ENCODE measurements at regions not wholly inside any gene's neighbourhood (a gene's known extent, or its start where the extent isn't known, plus 50 kb on each side); places are given as distances from the start of the nearest gene placed in this dataset.

DNA sequence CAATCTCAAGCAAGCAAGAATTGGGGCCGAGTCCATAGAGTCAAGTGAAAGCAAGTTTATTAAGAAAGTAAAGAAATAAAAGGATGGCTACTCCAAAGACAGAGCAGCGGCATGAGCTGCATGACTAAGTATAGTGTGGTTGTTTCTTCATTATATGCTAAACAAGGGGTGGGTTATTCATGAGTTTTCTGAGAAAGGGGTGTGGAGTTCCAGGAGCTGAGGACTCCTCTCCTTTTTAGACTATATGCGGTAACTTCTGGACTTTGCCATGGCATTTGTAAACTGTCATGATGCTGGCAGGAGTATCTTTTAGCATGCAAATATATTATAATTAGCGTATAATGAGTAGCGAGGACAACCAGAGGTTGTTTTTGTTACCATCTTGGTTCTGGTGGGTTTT, 819.9 kb downstream of the KCNJ2 start:
- DNase-seq (ENCODE audit: low read depth): no peak
- no peak overlapping the region for H3K4me3 ChIP-seq (ENCODE audit: low read depth, low read length)
- TF ChIP-seq, protein P1, sequence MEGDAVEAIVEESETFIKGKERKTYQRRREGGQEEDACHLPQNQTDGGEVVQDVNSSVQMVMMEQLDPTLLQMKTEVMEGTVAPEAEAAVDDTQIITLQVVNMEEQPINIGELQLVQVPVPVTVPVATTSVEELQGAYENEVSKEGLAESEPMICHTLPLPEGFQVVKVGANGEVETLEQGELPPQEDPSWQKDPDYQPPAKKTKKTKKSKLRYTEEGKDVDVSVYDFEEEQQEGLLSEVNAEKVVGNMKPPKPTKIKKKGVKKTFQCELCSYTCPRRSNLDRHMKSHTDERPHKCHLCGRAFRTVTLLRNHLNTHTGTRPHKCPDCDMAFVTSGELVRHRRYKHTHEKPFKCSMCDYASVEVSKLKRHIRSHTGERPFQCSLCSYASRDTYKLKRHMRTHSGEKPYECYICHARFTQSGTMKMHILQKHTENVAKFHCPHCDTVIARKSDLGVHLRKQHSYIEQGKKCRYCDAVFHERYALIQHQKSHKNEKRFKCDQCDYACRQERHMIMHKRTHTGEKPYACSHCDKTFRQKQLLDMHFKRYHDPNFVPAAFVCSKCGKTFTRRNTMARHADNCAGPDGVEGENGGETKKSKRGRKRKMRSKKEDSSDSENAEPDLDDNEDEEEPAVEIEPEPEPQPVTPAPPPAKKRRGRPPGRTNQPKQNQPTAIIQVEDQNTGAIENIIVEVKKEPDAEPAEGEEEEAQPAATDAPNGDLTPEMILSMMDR (IDR thresholded peaks at IDR 0.05; ENCODE audit: insufficient read depth, low read depth, low read length): no peak

DNA sequence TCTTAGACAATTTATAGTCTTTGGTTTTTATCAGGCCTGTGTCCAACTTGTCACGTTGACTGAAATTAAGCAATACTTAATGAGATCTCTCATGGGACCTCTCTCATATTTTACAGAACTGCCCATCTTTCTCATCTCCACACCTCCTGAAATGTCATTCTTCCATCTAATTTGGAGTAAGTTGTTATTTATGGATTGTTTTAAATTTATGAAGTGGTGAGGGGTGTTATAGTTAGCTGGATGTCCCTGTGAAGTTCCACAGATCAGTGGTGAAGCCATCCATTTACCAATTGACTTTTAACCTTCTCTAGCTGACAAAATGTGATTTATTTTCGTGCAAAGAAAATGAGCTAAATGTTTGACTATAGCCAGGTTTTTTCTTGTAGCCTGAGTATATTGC, 824.9 kb downstream of the KCNJ2 start:
- no peak for DNase-seq (ENCODE audit: low read depth)
- TF ChIP-seq, protein P1 (IDR thresholded peaks at IDR 0.05; ENCODE audit: insufficient read depth, low read depth, low read length): no peak
- no peak overlapping the region for H3K4me3 ChIP-seq (ENCODE audit: low read depth, low read length)

DNA sequence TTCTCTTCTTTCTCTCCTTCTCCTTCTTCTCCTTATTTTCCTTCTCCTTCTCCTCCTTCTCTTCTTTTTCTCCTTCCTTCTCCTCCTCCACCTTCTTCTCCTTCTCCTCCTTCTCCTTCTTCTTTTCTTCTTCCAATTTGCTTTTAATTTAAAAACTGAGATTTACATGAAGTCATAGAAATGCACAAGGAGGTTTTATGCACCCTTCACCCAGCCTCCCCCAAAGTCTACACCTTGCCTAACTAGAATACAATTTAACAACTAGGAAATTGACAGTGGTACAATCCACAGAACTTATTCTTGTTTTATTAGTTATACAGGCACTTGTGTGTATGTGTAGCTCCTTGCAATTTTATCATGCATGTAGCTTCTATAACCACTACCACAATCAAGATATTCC, 826.7 kb downstream of the KCNJ2 start:
- TF ChIP-seq, protein P1 (IDR thresholded peaks at IDR 0.05; ENCODE audit: insufficient read depth, low read depth, low read length): no peak

DNA sequence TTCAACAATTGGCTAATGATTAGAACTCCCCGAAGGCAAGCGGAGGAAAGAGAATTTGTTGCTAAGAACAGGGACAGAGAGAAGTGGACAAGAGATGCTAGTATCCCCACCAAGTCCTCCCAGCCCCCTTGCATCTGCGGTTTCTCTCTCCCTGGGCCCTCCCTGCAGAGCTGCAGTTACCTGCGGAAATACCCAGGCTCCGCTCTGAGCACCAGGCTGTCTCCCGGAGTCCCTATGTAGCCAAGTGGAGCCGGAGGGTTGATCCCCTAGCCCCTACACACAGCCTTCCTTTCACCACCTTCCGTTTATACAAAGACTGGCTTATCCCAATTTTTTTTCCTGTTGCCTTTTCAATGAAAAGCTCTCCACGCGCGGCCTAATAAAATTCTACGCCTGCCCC, 834.4 kb downstream of the KCNJ2 start:
- DNase-seq (ENCODE audit: low read depth): no peak
- H3K4me3 ChIP-seq (ENCODE audit: low read depth, low read length): no peak overlapping the region
- TF ChIP-seq, protein P1 (IDR thresholded peaks at IDR 0.05; ENCODE audit: insufficient read depth, low read depth, low read length): no peak

More for the DNA sequence above, 826.7 kb downstream of the KCNJ2 start:
- DNase-seq (ENCODE audit: low read depth): no peak
- H3K4me3 ChIP-seq (ENCODE audit: low read depth, low read length): no peak overlapping the region

DNA sequence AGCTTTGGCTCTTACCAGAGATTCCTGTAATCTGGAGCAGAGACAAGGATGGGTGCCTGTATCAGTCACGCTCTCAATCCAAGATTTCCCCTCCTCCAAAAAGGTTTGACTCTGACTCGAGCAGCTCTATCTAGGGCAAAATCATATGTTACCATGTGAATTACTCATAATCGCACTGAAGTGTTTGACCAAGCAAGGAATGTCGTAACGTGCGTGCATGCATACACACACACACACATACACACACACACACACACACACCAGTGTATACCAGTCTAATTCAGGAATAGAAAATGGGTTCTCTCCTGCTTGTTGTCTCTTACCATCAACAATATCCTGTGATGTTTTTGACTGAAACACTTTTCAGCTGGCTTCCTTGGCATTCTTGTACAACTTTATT, 835.1 kb downstream of the KCNJ2 start:
- TF ChIP-seq, protein P1 (IDR thresholded peaks at IDR 0.05; ENCODE audit: insufficient read depth, low read depth, low read length): no peak

DNA sequence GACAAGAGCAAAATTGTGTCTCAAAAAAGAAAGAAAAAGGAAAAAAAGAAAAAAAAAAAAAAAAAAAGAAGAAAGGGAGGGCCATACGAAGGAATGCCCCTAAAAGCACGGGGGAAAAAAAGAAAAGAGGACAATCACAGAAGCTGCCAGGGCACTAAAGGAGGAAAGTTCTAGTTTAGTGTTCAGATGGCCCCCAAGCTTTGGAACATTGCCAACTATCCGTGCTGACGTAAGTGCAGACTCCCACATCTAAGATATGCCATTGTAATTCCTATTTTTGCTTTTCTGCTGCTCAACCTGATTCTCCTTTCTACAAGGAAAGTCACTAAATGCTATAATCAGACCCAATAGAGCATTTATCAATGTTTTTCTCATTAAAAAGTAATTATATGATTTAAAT, 842.1 kb downstream of the KCNJ2 start:
- DNase-seq (ENCODE audit: low read depth): no peak
- no peak overlapping the region for H3K4me3 ChIP-seq (ENCODE audit: low read depth, low read length)
- TF ChIP-seq, protein P1 (IDR thresholded peaks at IDR 0.05; ENCODE audit: insufficient read depth, low read depth, low read length): no peak

More for the DNA sequence above, 835.1 kb downstream of the KCNJ2 start:
- no peak for DNase-seq (ENCODE audit: low read depth)
- H3K4me3 ChIP-seq (ENCODE audit: low read depth, low read length): no peak overlapping the region

DNA sequence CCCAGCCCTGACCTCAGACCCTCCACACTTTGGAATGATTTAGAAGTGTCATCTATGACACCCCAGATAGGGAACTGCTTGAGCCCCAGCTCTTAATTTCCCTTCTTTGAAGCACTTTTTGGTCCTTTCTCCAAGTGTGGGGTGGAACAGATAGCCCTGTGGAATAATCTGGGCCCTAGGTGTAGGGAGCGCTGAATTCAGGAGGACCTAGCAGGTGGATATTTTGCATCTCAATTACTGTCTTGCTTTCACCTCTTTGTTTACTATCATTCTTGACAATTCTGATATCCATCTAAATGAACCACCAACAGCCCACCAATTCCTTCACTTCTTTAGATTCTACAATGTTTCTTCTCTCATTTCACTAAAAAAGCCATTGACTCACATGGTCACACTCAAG, 850.4 kb downstream of the KCNJ2 start:
- no peak overlapping the region for H3K4me3 ChIP-seq (ENCODE audit: low read depth, low read length)
- DNase-seq (ENCODE audit: low read depth): no peak
- TF ChIP-seq, protein P1 (IDR thresholded peaks at IDR 0.05; ENCODE audit: insufficient read depth, low read depth, low read length): no peak

Data from fibroblast of villous mesenchyme (primary cell).